GM19452 (cell line): ENCODE measurements at regions not wholly inside any gene's neighbourhood (a gene's known extent, or its start where the extent isn't known, plus 50 kb on each side); places are given as distances from the start of the nearest gene placed in this dataset.

Source experiments
- ATAC-seq: cut with Tn5 transposase; IDR thresholded peaks from one replicate; pipeline ENCODE4 v1.9.1; 2021; ENCODE audit not compliant: unreplicated experiment

- no peak for ATAC-seq
Measured at GRCh38 chr12:89257340-89257739, 95.0 kb downstream of the DUSP6 start.

DNA sequence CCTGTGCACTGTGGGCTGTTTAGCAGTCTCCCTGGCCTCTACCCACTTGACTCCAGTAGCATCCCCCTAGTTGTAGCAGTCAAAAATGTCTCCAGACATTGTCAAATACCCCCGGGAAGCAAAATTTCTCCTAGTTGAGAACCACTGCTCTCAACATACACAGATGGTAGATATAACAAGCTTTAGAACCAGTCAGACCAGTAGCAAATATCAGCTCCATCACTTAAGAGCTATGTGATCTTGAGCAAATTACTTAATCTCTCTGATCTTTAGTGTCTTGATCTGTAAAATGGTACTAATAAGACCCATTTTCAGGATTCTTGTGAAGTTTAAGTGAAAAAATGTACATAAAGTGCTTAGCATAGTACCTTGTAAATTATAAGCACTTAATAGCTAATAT lies 96.2 kb downstream of the DUSP6 start:
- no peak for ATAC-seq

GRCh38 chr12:89253488-89253887 lies 98.8 kb downstream of the DUSP6 start:
- no peak for ATAC-seq

DNA sequence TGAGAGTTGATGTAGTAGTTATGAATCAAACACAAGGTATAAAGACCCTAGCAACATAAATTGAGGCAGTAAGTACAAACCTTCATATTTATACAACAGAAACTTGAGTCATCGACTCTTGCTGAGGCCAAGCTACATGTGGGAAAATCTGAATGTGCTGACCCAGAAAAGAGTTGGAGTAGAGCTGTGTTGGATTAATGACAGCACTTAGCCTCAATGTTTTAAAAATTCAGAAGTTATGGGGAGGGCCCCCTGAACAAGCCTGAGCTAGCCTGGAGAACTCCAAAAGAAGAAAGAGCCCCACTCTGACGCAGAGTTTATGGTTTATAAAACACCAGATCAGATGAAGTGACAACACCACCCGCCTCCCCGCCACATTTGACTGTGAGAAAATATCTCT lies 100.0 kb downstream of the DUSP6 start:
- no peak for ATAC-seq

GRCh38 chr12:89251342-89252271 lies 100.7 kb downstream of the DUSP6 start:
- no peak for ATAC-seq

- no peak for ATAC-seq
Measured at GRCh38 chr12:89250636-89251035, 101.7 kb downstream of the DUSP6 start.

DNA sequence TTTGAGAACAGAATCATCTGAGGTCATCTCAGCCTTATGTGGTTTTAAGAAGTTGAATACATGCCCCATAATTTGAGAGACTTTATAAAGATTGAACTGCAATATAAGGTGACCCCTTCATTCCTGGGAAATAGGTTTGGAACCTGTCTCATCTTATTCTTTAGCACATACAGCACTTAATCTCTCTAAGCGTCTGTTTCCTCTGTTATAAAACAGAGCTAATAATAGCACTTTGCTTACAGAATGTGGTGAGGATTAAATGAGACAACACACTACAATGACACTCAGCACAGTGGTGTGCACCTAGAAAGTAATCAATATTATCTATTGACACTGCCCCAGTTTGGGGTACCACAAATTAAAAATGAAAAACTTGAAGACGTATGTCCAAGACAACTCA lies 102.1 kb downstream of the DUSP6 start:
- no peak for ATAC-seq

GRCh38 chr12:89247967-89248366 lies 104.3 kb downstream of the DUSP6 start:
- no peak for ATAC-seq

DNA sequence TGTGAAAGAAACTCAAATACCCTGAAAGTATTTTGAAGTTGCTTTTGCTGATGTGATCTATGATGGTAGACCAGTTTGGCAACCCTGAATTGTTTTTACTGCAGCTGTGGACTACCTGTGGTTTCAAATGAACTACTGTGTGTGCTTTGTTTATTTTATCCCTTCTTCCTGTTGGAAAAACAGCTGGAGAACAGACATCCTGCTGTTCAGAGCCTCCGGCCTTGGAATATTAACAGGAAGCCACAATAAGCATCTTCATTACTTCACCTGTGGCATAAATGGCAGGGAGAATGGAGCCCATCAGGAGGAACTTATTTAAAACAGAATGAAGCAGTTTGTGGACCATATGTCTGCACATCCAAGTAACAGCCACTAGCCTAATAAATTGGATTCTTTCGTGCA lies 104.8 kb downstream of the DUSP6 start:
- no peak for ATAC-seq

DNA sequence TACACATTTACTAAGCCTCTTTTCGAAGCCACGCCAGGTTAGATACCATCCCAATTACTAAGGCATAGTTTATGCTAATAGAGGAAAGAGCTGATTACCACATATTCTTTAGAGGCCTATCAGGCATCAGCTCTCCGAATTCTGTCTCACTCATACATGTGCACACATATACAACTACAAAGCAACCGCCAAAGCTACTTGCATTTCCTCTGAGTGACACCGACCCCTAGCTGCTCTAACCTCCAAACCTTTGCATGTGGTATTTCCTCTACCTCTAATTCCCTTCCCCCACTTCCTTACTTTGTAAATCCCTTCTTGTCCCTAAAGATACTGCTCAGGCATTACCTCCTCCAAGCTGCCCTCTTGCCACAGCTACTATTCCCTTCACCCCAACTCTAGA lies 107.2 kb downstream of the DUSP6 start:
- no peak for ATAC-seq

DNA sequence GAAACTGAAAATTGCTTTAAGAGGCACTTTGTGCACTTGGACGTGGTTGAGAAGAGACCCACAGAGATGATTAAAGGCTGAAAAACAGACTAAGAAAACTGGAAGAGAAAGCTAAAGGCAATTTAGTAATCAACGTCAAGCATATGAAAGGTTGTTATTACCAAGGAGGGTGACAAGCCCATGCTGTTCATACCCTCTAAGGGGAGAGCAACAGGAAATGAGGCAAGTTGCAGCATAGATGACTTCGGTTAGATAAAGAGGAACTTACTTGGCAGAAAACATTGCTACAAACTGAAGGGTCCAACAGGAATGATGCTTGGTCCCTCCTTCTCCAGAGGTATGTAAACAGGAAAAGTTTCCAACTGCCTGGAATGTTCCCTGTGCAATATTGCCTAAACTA lies 107.8 kb downstream of the DUSP6 start:
- ATAC-seq: no peak

DNA sequence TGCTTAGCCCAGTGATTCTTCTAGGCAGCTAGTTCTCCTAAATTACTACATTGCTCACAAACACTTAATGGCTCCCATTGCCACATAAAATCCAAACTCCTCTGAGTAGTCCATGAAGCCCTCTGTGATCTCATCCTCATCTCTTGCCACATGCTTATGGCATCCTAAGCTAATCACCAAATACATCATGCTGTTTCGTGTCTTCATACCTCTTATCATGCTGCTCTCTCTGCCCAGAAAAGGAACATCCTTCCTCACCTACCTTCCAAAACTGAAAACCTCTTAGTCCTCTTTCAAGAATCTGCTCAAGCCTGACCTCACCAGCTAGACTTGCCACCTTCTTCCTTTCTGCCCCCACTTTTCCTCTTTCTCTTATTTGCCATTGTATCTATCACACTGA lies 108.5 kb downstream of the DUSP6 start:
- no peak for ATAC-seq

DNA sequence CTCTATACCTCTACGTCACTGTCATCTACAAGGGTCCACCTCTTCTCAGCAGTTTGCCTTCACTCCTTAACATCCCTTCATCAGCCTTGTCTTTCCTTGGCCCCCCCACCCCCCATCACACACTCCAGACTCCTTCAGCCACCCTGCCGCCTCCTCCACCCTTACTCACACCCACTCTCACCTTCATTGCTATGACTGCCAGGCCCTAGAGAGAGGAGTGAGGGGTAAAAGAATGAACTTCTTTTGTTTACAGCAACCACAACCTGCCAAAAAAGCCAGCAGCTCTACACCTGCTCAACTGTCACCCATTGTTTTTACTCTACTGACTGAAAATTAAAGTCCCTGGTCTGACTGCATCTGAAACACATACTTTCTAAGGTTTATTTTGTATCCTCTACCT lies 112.8 kb downstream of the DUSP6 start:
- no peak for ATAC-seq

DNA sequence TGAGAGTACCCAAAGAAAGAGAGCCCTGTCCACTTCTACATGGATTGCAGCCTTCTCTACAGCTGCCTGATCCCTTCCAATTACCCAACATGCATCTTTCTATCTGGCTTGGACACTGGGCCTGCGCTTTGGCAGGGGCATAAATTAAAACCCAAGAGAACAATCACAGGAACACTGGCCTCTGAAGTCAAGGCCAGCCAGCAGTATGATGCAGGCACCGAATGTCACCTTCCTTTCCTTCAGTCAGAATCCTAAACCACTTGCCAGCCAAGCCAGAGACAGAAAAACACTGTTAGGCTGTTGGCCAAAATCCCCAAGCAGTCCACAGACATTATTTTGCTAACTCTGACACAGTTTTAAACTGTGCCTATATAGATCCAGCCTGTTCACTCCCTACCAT lies 113.7 kb downstream of the DUSP6 start:
- no peak for ATAC-seq

DNA sequence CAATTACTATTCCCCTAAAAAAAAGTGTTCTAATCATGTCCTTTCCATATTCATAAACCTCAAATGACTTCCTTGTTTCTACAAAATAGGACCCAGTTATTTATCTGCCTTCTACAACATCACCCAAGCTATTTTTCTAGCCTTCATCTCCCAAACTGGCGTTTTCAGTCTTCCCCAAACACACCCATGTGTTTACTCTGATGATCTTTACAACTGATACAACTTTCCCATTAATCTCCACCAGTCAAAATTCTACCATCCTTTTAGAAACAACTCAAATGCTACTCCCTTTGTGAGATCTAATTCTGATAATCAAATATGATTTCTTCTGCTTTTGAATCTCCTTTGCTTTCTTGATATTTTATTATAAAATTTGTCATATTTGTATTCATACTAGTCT lies 114.5 kb downstream of the DUSP6 start:
- ATAC-seq: no peak

GRCh38 chr12:89236748-89237383 lies 115.4 kb downstream of the DUSP6 start:
- no peak for ATAC-seq

DNA sequence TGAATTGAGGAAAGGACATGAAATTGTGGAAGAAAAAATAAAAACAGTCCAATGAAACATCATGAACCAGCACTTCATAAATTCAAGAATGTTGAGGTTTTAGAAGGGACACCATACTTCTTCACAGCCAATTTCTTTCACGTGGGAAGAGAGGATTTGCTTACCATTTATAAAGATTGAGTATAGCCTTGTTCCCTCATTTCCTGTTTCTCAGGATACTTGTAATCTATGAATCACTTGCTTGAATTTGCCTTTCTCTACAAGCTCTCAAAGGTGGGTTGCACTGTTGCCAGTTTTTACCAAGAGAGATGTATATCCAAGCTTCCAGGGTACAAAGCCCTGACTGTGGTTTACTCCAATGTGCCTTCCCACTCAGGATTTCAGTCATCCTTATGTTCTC lies 116.1 kb downstream of the DUSP6 start:
- no peak for ATAC-seq

GRCh38 chr12:89235189-89235993 lies 116.9 kb downstream of the DUSP6 start:
- ATAC-seq: no peak

- ATAC-seq: no peak
Measured at GRCh38 chr12:89234324-89235114, 117.8 kb downstream of the DUSP6 start.

- ATAC-seq: no peak
Measured at GRCh38 chr12:89231686-89232085, 120.6 kb downstream of the DUSP6 start.
